HepG2 (cell line): ENCODE measurements at regions not wholly inside any gene's neighbourhood (a gene's known extent, or its start where the extent isn't known, plus 50 kb on each side); places are given as distances from the start of the nearest gene placed in this dataset.
A peak's percentile ranks its signal among the peaks of the same experiment; 100 is the strongest.

Experiments
- ATAC-seq: fragments of 200-7000 bp; cut with Tn5 transposase; 3 replicates; pipeline ENCODE4 v1.9.1; 2020; ENCODE audit warnings: mild to moderate bottlenecking, moderate library complexity
- BruUV-seq: library from RNA; stranded (reverse); fragments of 400-500 nt; replicated peaks from 2 replicates; lab custom pipeline; 2021; lab: Mats Ljungman, UMichigan
- CTCF ChIA-PET: fragments of 300-600 bp; formaldehyde crosslinking; extraction: SDS; loops from one replicate; lab custom pipeline; 2021; ENCODE audit warnings: low total read pairs, inconsistent platforms, low intra/inter-chr PET ratio; lab: Yijun Ruan, JAX
- POLR2A ChIA-PET: fragments of 350-600 bp; sonication (Branson Sonifier 250); formaldehyde crosslinking; loops from one replicate; lab custom pipeline; 2020; ENCODE audit warnings: antibody characterized with exemption, inconsistent platforms; lab: Yijun Ruan, JAX
- DNase-seq: peaks from one replicate; pipeline ENCODE4 v3.0.0-alpha.2; 2015; ENCODE audit warnings: low spot score
- FAIRE-seq: peaks from 3 replicates; lab custom pipeline; 2011; peaks lifted over from hg19 to GRCh38; lab: Jason Lieb, UNC
- H2AFZ ChIP-seq: one replicate; pipeline ENCODE4 v1.6.1; 2011; ENCODE audit warnings: low read length, inconsistent platforms
- H3K27ac ChIP-seq: fragments of 300-600 bp; 3 replicates; pipeline ENCODE4 v1.8.0; 2011; ENCODE audit warnings: mixed run types, mild to moderate bottlenecking, mixed read lengths, low read length, inconsistent platforms; ENCODE audit not compliant: insufficient read depth; ENCODE audit errors: extremely low read length
- H3K27me3 ChIP-seq, 2 experiments: fragments of 200-600 bp in 1 of 2; 2 replicates in 1 of 2; 3 replicates in 1 of 2; pipeline versions ENCODE4 v1.6.0 to v1.8.0; 2011; ENCODE audit warnings: low read length in 2 of 2, mild to moderate bottlenecking in 2 of 2, moderate library complexity in 2 of 2, inconsistent platforms in 1 of 2; ENCODE audit not compliant: insufficient read depth in 2 of 2, control insufficient read depth in 1 of 2
- H3K36me3 ChIP-seq, 2 experiments: fragments of 200-600 bp in 1 of 2; replicated peaks in 1 of 2; 2 replicates in 1 of 2; 3 replicates in 1 of 2; pipeline versions ENCODE4 v1.5.1 to v1.8.0; 2011; ENCODE audit warnings: low read length in 2 of 2, inconsistent platforms in 1 of 2; ENCODE audit not compliant: insufficient read depth in 2 of 2, control insufficient read depth in 1 of 2
- H3K4me1 ChIP-seq: 2 replicates; pipeline ENCODE4 v1.5.1; 2012; ENCODE audit warnings: low read length, inconsistent platforms; ENCODE audit not compliant: insufficient read depth
- H3K4me2 ChIP-seq: 2 replicates; pipeline ENCODE4 v1.6.0; 2011; ENCODE audit warnings: low read depth, low read length, inconsistent platforms
- H3K4me3 ChIP-seq, 3 experiments: fragments of 200-600 bp in 1 of 3; sonication (generic), shearing (Covaris generic) in 1 of 3; replicated peaks in 1 of 3; 2 replicates each; pipeline ENCODE4 v1.5.1; 2011 to 2016; ENCODE audit warnings: low read length in 3 of 3, inconsistent platforms in 2 of 3, low read depth in 2 of 3, mild to moderate bottlenecking in 2 of 3, control low read depth in 1 of 3, mixed read lengths in 1 of 3; ENCODE audit not compliant: insufficient read depth in 1 of 3
- H3K79me2 ChIP-seq: one replicate; pipeline ENCODE4 v1.6.1; 2011; ENCODE audit warnings: low read length, inconsistent platforms; ENCODE audit not compliant: insufficient read depth
- H3K9ac ChIP-seq: 2 replicates; pipeline ENCODE4 v1.6.0; 2011; ENCODE audit warnings: mild to moderate bottlenecking, low read depth, low read length, inconsistent platforms; ENCODE audit not compliant: insufficient read depth
- H3K9me3 ChIP-seq: 2 replicates; pipeline ENCODE4 v1.5.1; 2012; ENCODE audit warnings: mild to moderate bottlenecking, low read length
- H4K20me1 ChIP-seq: 2 replicates; pipeline ENCODE4 v1.6.0; 2011; ENCODE audit warnings: inconsistent platforms, mild to moderate bottlenecking, low read length, moderate library complexity; ENCODE audit not compliant: insufficient read depth
- MAFF ChIP-seq: IDR thresholded peaks from 2 replicates; pipeline ENCODE4 v1.6.1; 2011; ENCODE audit warnings: low read depth, low read length, improper control_type of control experiment
- MAFK ChIP-seq, 2 experiments: IDR thresholded peaks in 1 of 2; conservative IDR thresholded peaks in 1 of 2; 2 replicates each; pipeline ENCODE4 v1.6.1; 2011; ENCODE audit warnings: improper control_type of control experiment in 2 of 2, low read length in 2 of 2
- ZFP36L2 ChIP-seq: sonication (generic); formaldehyde crosslinking; IDR thresholded peaks from 2 replicates; pipeline ENCODE4 v1.4.0; 2020; ENCODE audit warnings: missing genetic modification reagents
- ZNF746 ChIP-seq: sonication (generic); formaldehyde crosslinking; IDR thresholded peaks from 2 replicates; pipeline ENCODE4 v1.8.0; 2022; ENCODE audit warnings: mild to moderate bottlenecking, missing genetic modification reagents
- WGBS: methylation state at CpG from one replicate; pipeline ENCODE4 v1.1.6; 2017; ENCODE audit warnings: low lambda C conversion rate; 5-methylcytosine and 5-hydroxymethylcytosine counted together
- in situ Hi-C: cut with HindIII; loops from 2 replicates; pipeline ENCODE4 v1.10.0; 2017; ENCODE audit warnings: low pct_unique_long_range_greater_than_20kb; ENCODE audit not compliant: extremely low pct_ligation_motif_present
- intact Hi-C: fragments of 100-400 bp; cut with micrococcal nuclease; formaldehyde crosslinking; loops from one replicate; pipeline ENCODE4 v1.10.0; 2022; ENCODE audit not compliant: unreplicated experiment
- TF ChIP-seq, protein P1 (sequence below): sonication (generic); formaldehyde crosslinking; IDR thresholded peaks from 2 replicates; pipeline ENCODE4 v1.9.0; 2021; ENCODE audit warnings: missing genetic modification reagents, borderline replicate concordance
- TF ChIP-seq, protein P2 (sequence below): sonication (generic); formaldehyde crosslinking; IDR thresholded peaks from 2 replicates; pipeline ENCODE4 v1.8.0; 2022; ENCODE audit warnings: mild to moderate bottlenecking, missing genetic modification reagents; ENCODE audit not compliant: insufficient replicate concordance

DNA sequence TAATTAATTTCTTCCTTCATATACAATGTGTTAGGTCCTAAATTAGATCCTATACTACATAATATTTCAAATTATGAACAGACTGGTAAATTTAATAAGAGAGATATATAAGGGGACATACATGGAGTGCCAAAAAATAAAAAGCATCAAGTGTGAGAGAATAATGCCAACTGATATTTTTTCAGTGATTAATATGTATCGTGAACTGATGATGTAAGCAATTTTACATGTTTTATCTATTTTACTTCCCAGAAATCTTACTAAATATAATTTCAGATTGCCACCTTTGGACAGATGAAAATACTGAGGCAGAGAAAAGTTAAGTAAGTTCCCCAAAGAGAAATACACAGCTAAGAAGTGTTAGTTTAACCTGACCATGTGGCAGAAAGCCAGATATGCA lies 870.8 kb downstream of the SLITRK5 start:
- no peak overlapping the region for H3K9ac ChIP-seq
- no peaks in the 10 kb centered on the region for H4K20me1 ChIP-seq
- no peak for ATAC-seq
- no peak overlapping the region for H2AFZ ChIP-seq
- H3K4me2 ChIP-seq, result no peak overlapping the region
- no peaks in the 10 kb centered on the region for H3K27me3 ChIP-seq
- intact Hi-C loops, result no loop called here
- no peaks in the 10 kb centered on the region for H3K4me1 ChIP-seq
- no peak for TF ChIP-seq ZFP36L2
- peak; percentile 84 for TF ChIP-seq MAFF
- TF ChIP-seq, protein P1, sequence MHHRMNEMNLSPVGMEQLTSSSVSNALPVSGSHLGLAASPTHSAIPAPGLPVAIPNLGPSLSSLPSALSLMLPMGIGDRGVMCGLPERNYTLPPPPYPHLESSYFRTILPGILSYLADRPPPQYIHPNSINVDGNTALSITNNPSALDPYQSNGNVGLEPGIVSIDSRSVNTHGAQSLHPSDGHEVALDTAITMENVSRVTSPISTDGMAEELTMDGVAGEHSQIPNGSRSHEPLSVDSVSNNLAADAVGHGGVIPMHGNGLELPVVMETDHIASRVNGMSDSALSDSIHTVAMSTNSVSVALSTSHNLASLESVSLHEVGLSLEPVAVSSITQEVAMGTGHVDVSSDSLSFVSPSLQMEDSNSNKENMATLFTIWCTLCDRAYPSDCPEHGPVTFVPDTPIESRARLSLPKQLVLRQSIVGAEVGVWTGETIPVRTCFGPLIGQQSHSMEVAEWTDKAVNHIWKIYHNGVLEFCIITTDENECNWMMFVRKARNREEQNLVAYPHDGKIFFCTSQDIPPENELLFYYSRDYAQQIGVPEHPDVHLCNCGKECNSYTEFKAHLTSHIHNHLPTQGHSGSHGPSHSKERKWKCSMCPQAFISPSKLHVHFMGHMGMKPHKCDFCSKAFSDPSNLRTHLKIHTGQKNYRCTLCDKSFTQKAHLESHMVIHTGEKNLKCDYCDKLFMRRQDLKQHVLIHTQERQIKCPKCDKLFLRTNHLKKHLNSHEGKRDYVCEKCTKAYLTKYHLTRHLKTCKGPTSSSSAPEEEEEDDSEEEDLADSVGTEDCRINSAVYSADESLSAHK (CRISPR knock-in tag), result no peak
- no peak for TF ChIP-seq ZNF746 (CRISPR knock-in tag)
- TF ChIP-seq MAFK (conservative IDR thresholded peaks at IDR 0.05 in 1 of 2, IDR thresholded peaks at IDR 0.05 in 1 of 2; ENCODE audit: low read length in 2 of 2), result peak; percentile 69 to 91; a peak in 3 of 4 replicates
- H3K36me3 ChIP-seq, result no peaks in the 10 kb centered on the region
- DNase-seq, result no peak
- FAIRE-seq, result no peak
- no peak overlapping the region for H3K27ac ChIP-seq
- ChIA-PET CTCF (no interaction called here), POLR2A (no interaction called here)
- no TSS peak for BruUV-seq
- 0% methylated on average over 1 of the region's 1 CpG for WGBS
- H3K9me3 ChIP-seq, result peaks cover 37% of the 10 kb centered on the region
- in situ Hi-C loops, result no loop called here
- no peak overlapping the region for H3K4me3 ChIP-seq
- H3K79me2 ChIP-seq, result no peaks in the 10 kb centered on the region

DNA sequence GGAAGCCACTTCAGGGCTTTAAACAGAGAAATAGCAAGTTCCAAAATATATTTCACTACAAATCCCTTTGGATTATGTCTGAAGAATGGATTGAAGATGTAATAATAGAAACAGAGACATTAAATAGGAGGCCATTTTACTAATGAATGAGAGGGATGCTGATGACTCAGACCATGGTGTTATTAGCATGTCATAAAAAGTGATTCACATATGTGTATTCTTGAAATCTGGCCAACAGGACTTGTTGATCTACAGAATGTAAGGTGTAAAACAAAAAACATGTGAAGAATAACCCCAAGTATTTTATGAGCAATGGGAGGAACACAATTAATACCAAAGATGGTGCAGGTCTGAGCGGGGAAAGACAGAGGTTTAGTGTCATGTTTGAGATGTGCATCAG lies 873.7 kb downstream of the SLITRK5 start:
- H2AFZ ChIP-seq, result no peak overlapping the region
- DNase-seq, result no peak
- ChIA-PET POLR2A (no interaction called here), CTCF (no interaction called here)
- no peaks in the 10 kb centered on the region for H3K27me3 ChIP-seq
- no peak overlapping the region for H3K4me2 ChIP-seq
- peaks cover 35% of the 10 kb centered on the region for H3K9me3 ChIP-seq
- no peak overlapping the region for H3K9ac ChIP-seq
- no peaks in the 10 kb centered on the region for H3K36me3 ChIP-seq
- TF ChIP-seq, protein P2, sequence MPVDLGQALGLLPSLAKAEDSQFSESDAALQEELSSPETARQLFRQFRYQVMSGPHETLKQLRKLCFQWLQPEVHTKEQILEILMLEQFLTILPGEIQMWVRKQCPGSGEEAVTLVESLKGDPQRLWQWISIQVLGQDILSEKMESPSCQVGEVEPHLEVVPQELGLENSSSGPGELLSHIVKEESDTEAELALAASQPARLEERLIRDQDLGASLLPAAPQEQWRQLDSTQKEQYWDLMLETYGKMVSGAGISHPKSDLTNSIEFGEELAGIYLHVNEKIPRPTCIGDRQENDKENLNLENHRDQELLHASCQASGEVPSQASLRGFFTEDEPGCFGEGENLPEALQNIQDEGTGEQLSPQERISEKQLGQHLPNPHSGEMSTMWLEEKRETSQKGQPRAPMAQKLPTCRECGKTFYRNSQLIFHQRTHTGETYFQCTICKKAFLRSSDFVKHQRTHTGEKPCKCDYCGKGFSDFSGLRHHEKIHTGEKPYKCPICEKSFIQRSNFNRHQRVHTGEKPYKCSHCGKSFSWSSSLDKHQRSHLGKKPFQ (CRISPR knock-in tag), result no peak
- TF ChIP-seq, all 625 proteins: peak for 0
- FAIRE-seq (no peak), ATAC-seq (no peak)
- in situ Hi-C loops, result no loop called here
- Histone ChIP-seq H3K27ac (no peak overlapping the region), H3K4me3 (no peak overlapping the region), H3K79me2 (no peaks in the 10 kb centered on the region), H4K20me1 (no peaks in the 10 kb centered on the region), H3K4me1 (no peaks in the 10 kb centered on the region)
- 0% methylated on average over 1 of the region's 1 CpG for WGBS
- intact Hi-C loops, result no loop called here
- no TSS peak for BruUV-seq
